Hepatocyte (in vitro differentiated cells): ENCODE measurements at regions not wholly inside any gene's neighbourhood (a gene's known extent, or its start where the extent isn't known, plus 50 kb on each side); places are given as distances from the start of the nearest gene placed in this dataset.

ENCODE experiments used
- EZH2 ChIP-seq: fragments of 200-600 bp; sonication (generic); IDR thresholded peaks from 2 replicates; pipeline ENCODE4 v1.6.1; 2016; ENCODE audit warnings: antibody characterized with exemption, mild to moderate bottlenecking, borderline replicate concordance
- EZH2phosphoT487 ChIP-seq: fragments of 200-600 bp; sonication (generic); IDR thresholded peaks from one replicate; pipeline ENCODE4 v1.6.1; 2018; ENCODE audit warnings: antibody characterized with exemption, mild to moderate bottlenecking, low read depth, moderate library complexity; ENCODE audit not compliant: unreplicated experiment, severe bottlenecking
- TF ChIP-seq, protein P1 (sequence below): fragments of 200-600 bp; sonication (generic); IDR thresholded peaks from 2 replicates; pipeline ENCODE4 v1.5.1; 2016; ENCODE audit warnings: antibody characterized with exemption, mild to moderate bottlenecking; ENCODE audit not compliant: poor library complexity

DNA sequence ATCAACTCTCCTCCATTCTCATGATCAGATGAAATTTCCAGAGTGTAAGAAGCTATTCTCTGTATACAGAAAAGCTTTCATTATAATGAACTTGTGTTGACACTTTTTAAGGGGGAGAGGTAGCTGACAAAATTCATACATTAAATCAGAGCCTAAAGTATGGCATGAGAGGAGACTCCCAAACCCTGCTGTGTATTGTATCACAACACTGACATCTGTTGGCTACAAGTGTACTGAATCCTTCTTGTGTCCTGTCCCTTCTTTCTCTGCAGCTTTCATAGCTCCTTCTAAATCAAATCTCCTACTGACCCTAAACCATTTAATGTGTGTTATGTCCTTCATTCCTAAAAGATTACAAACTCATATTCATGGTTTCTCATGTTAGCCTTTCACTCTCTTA lies 70.9 kb downstream of the GCC1 start:
- TF ChIP-seq, protein P1, sequence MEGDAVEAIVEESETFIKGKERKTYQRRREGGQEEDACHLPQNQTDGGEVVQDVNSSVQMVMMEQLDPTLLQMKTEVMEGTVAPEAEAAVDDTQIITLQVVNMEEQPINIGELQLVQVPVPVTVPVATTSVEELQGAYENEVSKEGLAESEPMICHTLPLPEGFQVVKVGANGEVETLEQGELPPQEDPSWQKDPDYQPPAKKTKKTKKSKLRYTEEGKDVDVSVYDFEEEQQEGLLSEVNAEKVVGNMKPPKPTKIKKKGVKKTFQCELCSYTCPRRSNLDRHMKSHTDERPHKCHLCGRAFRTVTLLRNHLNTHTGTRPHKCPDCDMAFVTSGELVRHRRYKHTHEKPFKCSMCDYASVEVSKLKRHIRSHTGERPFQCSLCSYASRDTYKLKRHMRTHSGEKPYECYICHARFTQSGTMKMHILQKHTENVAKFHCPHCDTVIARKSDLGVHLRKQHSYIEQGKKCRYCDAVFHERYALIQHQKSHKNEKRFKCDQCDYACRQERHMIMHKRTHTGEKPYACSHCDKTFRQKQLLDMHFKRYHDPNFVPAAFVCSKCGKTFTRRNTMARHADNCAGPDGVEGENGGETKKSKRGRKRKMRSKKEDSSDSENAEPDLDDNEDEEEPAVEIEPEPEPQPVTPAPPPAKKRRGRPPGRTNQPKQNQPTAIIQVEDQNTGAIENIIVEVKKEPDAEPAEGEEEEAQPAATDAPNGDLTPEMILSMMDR = peak; percentile 54
- no peak for TF ChIP-seq EZH2
- TF ChIP-seq EZH2phosphoT487 = no peak
